Fibroblast of the conjunctiva (primary cell): ENCODE measurements at regions not wholly inside any gene's neighbourhood (a gene's known extent, or its start where the extent isn't known, plus 50 kb on each side); places are given as distances from the start of the nearest gene placed in this dataset.

Source experiments
- DNase-seq: peaks from one replicate; pipeline ENCODE4 v3.0.0-alpha.2; 2010; ENCODE audit warnings: low read depth

DNA sequence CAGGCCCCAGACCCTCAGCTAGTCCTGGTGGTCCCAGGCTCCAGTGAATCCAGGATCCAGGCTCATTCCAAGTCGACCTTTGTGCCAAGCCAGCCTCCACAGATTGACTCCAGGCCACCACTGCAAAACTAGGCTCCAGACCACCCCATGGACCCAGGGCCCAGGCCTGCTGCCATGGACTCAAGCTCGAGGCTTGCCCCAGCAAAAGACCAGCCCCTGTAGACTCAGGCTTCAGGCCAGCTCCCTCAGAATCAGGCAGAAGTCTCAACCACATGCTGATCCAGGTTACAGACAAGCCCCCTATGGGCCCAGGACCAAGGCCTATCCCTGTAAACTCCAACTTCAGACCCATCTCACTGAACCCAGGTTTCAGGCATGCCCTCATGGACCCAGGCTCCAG is 692.4 kb downstream of the PCDH19 start:
- DNase-seq: no peak

DNA sequence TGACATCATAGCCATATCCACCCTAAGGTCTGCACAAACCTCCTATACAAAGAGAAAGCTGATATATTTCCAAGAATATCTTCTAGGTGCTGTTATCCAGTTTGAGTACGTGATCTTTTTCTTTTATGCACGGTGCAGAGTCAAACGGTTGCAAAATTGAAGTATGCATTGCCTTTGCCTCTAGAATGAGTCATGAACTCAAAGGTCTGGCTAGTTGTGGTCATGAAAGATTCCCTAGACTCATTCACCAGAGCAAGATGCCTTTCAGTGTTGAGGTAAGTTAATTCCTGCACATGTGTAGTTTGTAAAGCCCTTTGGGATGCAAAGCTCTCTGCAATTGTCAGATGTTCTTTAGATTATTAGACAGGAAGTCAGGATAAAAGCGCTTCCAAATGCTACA is 704.4 kb downstream of the PCDH19 start:
- DNase-seq: no peak

DNA sequence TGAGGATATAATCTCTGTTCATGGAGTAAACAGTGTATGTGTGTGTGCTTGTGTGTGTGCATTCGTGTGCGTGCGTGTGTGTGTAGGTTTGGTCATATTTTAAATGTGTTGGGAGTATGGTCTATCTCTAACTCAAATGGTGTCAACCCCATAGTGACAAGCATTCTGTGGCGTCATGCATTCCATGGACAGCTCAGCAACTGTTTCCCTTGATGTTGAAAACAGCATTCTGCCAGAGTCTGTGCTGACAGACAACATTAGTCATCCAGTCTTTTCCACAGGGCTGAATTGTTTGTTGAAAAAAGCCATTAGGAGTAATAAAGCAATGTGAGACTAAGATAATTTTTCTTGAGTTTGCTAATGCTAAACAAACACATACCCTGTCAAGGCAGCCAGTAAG is 706.6 kb downstream of the PCDH19 start:
- DNase-seq: no peak

DNA sequence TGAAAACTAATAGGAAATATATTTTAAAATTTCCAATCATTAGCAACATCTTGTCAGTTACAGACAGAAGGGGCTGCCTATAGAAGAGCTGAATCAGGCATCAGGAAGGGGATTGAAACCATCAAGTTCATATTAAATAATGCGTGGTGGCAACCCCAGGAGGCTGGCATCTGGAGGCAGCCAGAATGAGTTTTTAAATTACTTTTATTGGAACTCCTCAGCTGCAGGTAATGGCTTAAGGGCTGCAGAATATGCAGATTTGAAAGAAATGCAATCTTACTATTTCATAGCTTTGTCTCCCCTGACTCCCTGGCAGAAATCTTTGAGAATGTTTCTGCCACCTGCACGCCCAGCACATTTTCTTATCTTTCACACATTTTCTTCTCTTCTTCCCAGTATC is 711.6 kb downstream of the PCDH19 start:
- DNase-seq: no peak

DNA sequence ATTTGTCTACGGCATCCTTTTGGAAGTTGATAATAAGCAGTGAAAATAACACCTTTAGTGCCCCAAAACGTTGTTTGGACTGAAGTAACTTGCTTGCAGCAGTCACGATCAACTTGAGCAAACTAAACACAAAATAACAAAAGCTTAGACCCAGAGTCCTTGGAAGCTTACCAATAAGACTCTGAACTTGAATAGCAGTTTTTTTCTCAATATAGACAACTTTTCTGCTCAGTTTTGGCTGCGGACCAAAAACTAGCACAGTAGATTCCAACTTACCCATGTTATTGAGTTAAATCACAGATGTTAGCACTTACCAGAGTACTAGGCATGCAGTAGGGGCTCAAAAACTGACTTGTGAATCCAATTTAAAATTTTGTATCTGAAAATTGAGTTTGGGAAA is 746.9 kb downstream of the PCDH19 start:
- DNase-seq: no peak

DNA sequence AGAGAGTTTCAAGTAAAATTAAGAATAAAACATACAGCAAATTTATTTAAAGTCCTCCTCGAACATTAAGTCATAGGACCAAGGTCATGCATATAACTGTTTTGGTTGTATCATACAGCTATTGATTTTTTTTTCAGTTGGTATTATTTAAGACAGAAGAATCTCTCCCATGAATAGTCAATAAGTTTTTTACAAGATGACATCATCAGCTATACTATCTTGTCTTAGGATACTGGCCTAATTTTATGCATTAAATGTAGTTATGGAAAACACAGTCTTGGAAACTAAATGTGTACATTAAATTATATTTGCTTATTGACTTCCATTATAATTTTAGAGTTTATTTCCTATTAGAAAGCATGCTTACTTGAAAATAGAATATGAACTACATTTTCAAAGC is 755.9 kb downstream of the PCDH19 start:
- no peak for DNase-seq

DNA sequence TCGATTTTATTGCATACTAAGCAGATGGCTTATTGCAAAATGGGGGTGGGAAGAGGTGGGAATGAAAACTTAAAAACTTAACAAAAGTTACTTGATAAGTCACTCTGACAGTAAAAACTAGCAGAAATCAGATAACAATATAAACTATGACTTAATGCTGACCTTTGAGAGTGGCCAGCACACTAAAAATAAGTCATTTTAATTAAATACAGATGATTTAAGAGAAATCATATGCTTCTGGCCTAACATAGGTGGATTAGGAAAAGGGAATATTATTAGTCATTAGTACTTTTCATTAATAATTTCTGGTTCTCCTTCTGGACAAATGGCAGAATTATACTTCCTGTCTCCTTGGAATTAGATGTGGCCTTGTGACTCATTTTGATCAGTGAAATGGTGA is 756.7 kb downstream of the PCDH19 start:
- no peak for DNase-seq

DNA sequence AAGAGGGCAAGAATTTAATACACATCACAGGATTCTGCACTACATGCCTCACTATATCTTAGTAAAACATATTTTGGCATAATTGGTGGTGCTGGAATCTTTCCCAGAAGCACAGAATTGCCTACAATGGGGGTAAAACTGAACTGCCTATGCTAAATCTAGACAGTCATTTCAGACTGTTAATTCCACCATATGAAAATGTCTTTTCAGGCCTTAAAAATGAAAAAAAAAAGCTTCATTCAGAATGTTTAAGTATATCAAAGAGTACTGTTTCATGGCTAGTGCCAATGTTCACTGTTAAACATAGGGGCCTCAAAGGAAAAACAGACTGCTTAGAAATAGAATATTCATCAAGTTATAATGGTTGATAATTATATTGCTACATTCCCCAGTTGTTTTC is 797.0 kb downstream of the PCDH19 start:
- no peak for DNase-seq

DNA sequence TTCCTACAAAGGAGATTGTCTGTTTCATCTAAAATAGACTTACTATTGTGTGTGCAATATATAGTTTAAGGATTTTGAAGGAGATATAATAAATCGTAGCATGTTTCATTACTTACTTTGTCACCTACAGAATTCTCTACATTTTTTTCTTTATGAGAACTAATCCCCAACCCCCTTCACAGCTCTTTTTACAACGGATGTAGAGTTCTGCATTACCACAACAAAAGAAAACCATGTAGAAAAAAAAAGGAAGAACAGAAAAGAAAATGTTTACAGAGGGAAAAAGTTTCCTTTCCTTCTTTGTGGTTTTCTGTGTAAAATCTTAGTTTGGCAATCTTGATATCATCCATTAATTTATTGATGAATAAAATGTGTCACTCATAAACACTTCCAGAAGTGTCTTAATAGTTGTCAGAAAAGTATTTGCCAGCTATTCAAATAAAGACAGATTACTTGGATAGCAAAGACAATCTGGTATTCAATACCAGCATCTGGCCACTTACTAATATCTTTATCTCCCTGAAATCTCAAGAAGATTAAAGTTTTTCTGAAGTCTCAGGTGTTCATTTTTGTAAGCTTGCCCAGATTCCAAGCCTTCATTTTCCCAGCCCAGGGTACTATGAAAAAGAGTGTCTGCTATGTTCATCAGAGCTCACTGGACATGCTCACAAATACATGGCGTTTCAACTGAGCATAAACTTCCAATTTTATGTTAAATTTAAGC is 806.8 kb downstream of the PCDH19 start:
- DNase-seq: no peak

DNA sequence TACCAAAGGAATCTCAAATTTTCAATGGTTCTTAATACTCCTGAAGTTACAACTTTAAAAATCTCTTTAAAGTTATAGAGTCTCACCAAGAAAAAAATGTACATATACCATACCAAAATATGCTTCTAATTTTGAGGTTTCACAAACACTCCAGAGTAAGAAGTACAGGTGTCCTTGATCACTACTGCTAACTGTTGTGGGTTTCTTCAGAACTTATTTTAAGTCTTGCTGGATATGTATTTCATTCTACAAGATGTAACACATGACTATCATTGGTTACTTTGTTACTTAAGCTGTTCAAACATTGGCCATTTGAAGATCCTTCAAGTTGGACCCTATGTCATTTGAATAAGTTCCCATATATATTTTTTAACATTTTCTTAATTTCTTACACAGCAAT is 808.0 kb downstream of the PCDH19 start:
- no peak for DNase-seq

DNA sequence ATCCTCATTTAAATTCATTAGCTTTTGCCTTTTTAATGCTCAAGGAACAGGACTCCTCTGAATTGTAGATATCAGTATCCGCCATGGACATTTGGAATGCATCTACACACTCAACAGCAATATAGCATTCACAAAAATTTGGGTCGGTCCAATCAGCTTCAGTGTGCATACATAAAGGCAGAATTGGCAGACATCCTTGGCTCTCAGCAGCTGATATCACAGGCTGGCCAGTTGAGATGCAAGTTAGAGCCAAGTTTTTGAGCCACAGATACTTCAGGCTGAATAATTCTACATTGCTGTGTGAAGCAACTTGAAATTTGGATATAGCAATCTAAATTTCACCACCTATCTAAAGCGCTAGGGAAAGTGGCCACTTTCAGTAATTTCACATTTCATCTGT is 821.1 kb downstream of the PCDH19 start:
- DNase-seq: no peak

DNA sequence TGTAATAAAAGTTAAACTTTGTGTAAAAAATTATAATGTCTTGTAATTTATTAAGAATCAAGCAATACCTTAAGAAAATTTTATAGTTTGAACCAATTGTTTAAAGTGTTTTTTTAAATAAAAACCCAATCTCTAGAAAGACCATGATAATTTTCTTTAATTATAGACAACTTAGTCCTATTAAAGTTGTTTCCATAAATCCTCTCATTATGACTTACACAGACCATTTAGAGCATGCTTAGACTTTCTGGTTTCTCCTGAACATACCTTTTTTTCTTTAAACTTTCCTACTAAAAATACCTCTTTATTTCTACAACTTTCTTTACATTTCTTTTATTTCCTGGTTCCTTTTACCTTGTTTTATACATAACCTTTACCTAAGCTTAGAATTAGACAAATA is 837.4 kb downstream of the PCDH19 start:
- DNase-seq: no peak

DNA sequence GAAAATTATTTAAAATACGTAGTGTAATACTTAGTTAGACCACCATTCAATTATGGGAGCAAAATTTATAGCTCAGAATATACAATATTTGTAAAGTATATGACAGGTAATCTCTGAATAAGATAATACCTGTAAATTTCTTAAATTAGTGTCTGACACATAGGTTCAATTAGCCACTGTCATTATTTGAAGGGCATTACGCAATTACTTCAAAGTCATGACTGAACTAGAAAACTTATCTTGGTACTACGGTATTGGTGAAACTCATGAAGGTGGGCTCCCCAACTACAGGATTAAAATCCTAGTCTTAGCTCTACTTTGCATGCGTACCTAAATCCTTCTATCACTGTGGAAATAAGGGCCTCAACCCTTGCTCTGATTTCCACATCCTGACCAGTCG is 860.7 kb downstream of the PCDH19 start:
- no peak for DNase-seq

DNA sequence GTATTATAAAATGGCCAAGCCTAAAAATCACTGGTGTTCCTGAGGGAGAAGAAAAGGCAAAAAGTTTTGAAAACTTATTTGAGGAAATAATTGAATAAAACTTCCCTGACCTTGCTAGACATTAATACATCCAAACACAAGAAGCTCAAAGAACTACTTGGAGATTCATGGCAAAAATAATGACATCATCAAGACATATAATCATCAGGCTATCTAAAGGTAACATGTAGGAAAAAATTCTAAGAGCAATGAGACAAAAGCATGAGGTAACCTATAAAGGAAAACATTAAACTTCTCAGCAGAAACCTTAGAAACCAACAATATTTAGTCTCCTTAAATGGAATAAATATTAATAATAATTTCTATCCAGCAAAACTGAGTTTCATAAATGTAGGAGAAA is 887.6 kb downstream of the PCDH19 start:
- no peak for DNase-seq

DNA sequence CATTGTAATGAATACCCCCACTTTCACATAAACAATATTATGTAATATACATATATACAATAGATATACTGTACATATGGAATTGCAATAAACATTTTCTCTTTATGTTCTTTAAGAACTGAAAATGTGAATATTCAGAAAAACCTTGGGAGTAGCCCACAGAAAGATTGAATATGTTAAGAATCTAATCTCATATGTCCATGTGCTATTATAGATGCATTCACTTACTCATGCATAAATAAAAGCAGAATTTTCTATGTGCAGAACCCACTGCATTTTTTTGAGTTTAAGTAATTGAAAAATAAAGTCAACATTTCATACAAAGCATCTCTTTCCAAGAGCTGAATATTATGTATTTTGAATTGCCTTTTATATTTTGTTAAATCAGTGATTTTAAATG is 902.3 kb downstream of the PCDH19 start:
- no peak for DNase-seq

DNA sequence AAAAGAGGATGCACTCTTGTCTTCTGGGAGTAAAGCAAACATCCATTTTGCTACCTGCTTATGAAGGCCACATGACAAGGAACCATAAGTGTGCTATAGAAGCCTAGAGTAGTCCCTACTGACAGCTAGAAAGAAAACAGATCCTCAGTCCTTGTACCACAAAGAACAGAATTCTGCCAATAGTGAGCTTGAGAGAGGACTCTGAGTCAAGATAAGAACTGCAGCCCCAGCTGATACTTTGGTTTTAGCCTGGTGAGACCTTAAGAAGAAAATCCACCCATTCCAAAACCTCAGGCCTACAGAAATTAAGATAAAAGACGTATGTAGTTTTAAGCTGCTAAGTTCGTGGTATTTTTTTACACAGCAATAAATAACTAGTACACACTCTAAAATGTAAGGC is 914.6 kb downstream of the PCDH19 start:
- no peak for DNase-seq

DNA sequence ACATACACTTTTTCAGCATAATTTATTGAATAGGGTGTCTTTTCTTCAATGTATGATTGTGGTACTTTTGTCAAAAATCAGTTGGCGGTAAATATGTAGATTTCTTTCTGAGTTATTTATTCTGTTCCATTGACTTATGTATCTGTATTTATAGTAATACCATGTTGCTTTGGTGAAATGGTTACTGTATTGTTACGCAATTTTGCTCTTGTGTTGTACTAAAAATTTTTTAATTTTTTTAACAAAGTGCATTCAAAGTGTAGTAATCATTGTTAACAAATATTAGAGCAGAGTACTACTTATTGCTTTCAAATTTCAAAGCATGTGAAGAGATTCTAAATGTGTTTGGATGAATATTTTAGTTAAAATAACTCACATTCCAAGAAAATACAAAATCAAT is 915.4 kb downstream of the PCDH19 start:
- DNase-seq: no peak

DNA sequence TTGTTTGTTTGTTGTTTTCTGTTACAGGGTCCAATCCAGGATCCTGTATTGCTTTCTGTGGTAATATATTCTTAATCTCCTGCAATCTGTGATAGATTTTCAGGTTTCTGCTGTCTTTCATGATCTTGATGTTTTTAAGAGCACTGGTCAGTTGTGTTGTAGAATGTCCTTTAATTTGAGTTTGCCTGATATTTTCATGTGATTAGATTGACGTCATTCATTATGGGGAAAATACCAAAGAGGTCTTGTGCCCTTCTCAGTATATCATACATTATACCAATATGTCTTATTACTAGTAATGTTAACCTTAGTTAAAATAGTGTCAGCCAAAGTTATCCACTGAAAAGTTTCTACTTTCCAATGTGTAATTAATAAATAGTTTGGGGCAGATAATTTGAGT is 929.3 kb downstream of the PCDH19 start:
- no peak for DNase-seq

DNA sequence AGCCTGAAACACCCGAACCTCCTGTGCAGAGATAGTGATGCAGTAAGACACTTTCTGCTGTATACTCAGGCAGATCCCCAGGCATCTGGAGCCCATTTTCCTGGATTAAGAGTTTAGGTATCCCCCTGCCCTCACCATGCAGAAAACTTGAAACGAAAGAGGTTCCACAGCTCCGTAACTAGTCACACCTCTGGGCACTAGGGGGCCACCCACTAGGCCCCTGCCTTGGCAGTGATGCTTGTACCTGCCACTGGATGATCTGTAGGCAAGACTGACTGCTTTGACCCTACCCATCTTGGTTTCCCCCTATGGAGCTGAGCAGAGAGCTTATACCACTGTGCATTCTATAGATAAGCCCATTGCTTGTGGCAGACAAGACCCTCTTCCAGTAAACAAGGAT is 940.6 kb downstream of the PCDH19 start:
- DNase-seq: no peak

DNA sequence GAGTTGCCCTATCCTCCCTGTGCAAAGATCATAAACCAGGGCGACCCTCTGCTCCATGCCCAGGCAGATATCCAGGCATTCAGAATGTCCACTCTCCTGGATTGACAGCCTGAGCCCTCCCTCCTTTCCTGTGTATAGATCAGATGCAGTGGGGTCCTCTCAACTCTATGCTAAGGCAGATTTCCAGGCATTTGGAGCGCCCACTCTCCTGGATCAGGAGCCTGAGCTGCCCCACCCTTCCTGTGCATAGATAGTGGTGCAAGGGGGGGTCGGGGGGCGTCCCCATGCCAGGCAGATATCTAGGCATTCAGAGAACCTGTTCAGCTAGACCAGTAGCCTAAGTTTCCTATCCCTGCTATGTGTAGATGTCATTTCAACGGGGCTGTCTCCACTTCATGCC is 941.1 kb downstream of the PCDH19 start:
- DNase-seq: no peak

DNA sequence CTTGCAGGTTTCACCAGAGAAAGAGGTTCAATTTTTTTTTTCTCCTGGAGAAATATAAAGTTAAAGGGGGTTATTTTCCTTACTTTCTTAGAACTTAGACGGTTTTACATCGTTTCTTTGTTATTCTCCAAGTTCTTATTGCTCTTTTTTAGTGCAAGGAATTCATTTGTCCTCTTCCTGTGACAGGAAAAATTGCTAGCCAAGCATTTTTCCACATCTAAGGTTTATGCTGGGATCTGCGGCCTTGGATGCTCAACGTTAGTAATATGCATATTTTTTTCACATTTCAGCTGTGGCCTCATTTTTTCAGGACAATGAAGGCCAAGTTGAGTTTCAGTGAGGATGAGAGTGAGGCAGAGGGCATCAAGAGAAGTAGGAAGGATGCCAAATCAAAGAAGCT is 948.9 kb downstream of the PCDH19 start:
- no peak for DNase-seq

DNA sequence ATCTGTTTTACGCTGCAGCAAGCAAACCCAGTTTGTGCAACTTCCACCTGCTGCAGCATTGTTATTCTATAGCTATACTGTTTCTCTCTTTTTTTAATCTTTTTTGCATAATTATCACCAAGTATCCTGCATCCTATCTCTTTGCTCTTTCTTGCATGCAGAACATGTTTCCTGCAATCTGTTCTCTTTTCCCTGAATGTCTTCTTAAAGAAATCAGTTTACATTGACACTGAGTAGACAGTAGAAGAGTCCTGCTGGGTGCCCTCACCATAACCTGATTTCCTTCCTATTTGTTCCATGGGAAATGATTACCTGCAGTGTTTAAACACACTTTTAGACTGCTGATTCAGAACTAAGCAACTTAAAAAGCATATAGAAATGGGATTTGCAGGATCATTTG is 964.7 kb downstream of the PCDH19 start:
- no peak for DNase-seq

DNA sequence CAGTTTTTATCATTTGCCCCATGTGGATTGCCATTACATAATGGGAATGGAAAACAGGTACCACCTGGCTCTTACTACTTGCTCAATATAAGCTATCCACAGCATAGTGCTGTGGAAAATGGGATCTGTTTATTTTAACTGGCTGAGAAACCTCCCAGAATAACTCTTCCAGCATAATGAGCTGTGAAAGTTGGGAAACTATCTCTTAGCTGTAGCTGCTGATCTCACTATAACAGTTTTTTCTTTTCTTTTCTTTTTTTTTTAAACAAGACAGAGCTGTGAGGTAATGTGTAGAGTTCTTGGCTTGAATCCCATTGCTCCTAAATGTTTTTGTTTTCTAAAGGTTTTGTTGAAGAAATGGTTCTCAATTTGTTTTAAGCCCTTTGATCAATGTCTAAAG is 988.3 kb downstream of the PCDH19 start:
- DNase-seq: no peak

DNA sequence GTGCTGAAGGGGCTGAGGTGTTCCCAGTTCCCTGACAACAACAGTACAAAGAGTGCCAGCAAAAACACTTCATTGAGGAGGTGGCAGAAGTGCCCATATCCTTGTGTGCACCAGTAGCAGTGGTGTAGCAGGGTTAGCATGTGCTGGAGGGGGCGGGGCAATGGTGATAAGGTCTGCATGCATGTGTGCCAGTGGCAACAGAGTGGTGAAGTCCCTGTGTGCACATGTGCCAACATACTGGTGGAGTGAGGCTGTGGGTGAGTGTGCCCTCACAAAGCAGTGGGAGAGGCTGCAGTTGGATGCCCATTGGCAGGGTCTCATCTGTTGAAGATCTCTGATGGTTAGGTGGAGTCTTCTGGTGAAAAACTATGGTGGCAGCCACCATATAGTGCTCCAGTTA is 994.6 kb downstream of the PCDH19 start:
- no peak for DNase-seq

DNA sequence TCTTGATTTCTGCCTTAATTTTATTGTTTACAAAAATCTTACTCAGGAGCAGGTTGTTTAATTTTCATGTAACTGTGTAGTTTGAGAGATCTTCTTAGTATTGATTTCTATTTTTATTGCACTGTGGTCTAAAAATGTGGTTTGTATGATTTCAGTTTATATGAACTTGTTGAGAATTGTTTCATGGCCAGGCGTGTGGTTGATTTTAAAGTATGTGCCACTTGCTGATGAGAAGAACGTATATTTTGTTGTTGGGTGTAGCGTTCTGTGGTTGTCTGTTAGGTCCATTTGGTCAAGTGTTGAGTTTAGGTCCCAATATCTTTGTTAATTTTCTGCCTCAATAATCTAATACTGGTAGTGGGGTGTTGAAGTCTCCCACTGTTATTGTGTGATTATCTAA is 996.8 kb downstream of the PCDH19 start:
- no peak for DNase-seq
